HUES48 (cell line): ENCODE measurements at regions not wholly inside any gene's neighbourhood (a gene's known extent, or its start where the extent isn't known, plus 50 kb on each side); places are given as distances from the start of the nearest gene placed in this dataset.
"Not testable (repeated sequence)": the region's sequence is repeated elsewhere in the genome, so short reads cannot be mapped to it uniquely, and the experiment has no call there.

Experiments used
- H3K27ac ChIP-seq: one replicate; pipeline ENCODE4 v1.7.0; 2013; ENCODE audit warnings: low read depth, low read length, inconsistent platforms
- H3K27me3 ChIP-seq: 2 replicates; pipeline ENCODE4 v1.6.1; 2013; ENCODE audit warnings: mild to moderate bottlenecking, low read length; ENCODE audit not compliant: control insufficient read depth, insufficient read depth
- H3K36me3 ChIP-seq: 2 replicates; pipeline ENCODE4 v1.6.1; 2013; ENCODE audit warnings: low read length; ENCODE audit not compliant: control insufficient read depth, insufficient read depth
- H3K4me1 ChIP-seq: 2 replicates; pipeline ENCODE4 v1.6.1; 2013; ENCODE audit warnings: mild to moderate bottlenecking, low read length; ENCODE audit not compliant: control insufficient read depth, insufficient read depth
- H3K4me3 ChIP-seq: 2 replicates; pipeline ENCODE4 v1.5.1; 2013; ENCODE audit warnings: mild to moderate bottlenecking, low read depth, low read length
- H3K9ac ChIP-seq: 2 replicates; pipeline ENCODE4 v1.6.1; 2013; ENCODE audit warnings: mild to moderate bottlenecking, low read depth, low read length, moderate library complexity
- H3K9me3 ChIP-seq: 2 replicates; pipeline ENCODE4 v1.6.1; 2013; ENCODE audit warnings: low read length; ENCODE audit not compliant: control insufficient read depth, insufficient read depth

- no peak overlapping the region for H3K27ac ChIP-seq
- no peaks in the 10 kb centered on the region for H3K27me3 ChIP-seq
- no peaks in the 10 kb centered on the region for H3K9me3 ChIP-seq
- H3K4me3 ChIP-seq = no peak overlapping the region
- no peaks in the 10 kb centered on the region for H3K36me3 ChIP-seq
- H3K9ac ChIP-seq = no peak overlapping the region
- no peaks in the 10 kb centered on the region for H3K4me1 ChIP-seq
Observed at GRCh38 chr4:137370206-137370633, 162.1 kb downstream of the PCDH18 start.

DNA sequence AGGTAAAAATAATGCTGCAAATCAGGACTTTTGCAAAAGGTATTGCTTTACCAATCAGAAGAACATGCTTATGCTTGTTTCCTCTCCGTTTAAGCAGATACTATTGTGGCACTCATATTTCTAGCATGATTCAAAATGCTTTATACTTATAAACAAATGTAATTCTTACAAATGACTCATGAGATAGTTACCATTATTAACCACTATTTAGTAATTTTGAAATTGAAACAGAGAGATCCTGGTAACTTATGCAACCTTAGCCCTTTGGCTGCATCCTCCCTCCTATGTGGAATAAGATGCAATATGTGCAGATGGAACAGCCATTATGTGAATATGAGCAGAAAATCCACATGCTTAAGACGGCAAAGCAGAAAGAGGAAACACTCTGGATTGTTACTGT lies 164.7 kb downstream of the PCDH18 start:
- no peak overlapping the region for H3K4me3 ChIP-seq
- no peaks in the 10 kb centered on the region for H3K27me3 ChIP-seq
- H3K36me3 ChIP-seq = no peaks in the 10 kb centered on the region
- no peaks in the 10 kb centered on the region for H3K4me1 ChIP-seq
- no peaks in the 10 kb centered on the region for H3K9me3 ChIP-seq
- H3K9ac ChIP-seq = no peak overlapping the region
- no peak overlapping the region for H3K27ac ChIP-seq

- H3K36me3 ChIP-seq = no peaks in the 10 kb centered on the region
- H3K4me1 ChIP-seq = no peaks in the 10 kb centered on the region
- no peaks in the 10 kb centered on the region for H3K9me3 ChIP-seq
- H3K27me3 ChIP-seq = no peaks in the 10 kb centered on the region
- no peak overlapping the region for H3K4me3 ChIP-seq
- H3K27ac ChIP-seq = no peak overlapping the region
- H3K9ac ChIP-seq = no peak overlapping the region
Observed at GRCh38 chr4:137363496-137363895, 168.8 kb downstream of the PCDH18 start.

GRCh38 chr4:137361756-137362470 lies 170.4 kb downstream of the PCDH18 start:
- H3K4me1 ChIP-seq = no peaks in the 10 kb centered on the region
- H3K36me3 ChIP-seq = no peaks in the 10 kb centered on the region
- no peak overlapping the region for H3K4me3 ChIP-seq
- no peak overlapping the region for H3K27ac ChIP-seq
- H3K9ac ChIP-seq = no peak overlapping the region
- no peaks in the 10 kb centered on the region for H3K9me3 ChIP-seq
- no peaks in the 10 kb centered on the region for H3K27me3 ChIP-seq

DNA sequence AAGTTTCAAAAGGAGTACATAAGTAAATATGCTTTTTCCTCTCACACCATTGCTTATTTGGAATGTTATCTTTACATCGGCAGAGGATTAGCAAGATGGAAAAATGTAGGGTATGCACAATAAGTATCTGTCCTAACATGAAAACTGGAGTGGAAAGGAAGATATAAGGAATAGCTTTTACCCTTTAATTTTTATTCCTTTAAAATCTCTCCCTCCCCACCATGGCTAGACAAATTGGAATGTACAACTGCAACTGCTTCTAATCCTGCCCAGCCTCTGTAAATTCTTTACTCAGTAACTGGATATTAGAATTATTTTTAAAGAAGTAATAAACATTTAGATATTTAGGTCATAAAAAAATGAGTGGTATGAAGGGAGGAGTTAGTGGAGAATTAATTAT lies 171.5 kb downstream of the PCDH18 start:
- no peaks in the 10 kb centered on the region for H3K9me3 ChIP-seq
- no peaks in the 10 kb centered on the region for H3K27me3 ChIP-seq
- no peak overlapping the region for H3K9ac ChIP-seq
- no peak overlapping the region for H3K4me3 ChIP-seq
- H3K4me1 ChIP-seq = no peaks in the 10 kb centered on the region
- no peaks in the 10 kb centered on the region for H3K36me3 ChIP-seq
- H3K27ac ChIP-seq = no peak overlapping the region

GRCh38 chr4:137359691-137360315 lies 172.5 kb downstream of the PCDH18 start:
- H3K4me1 ChIP-seq = no peaks in the 10 kb centered on the region
- H3K9ac ChIP-seq = no peak overlapping the region
- H3K27ac ChIP-seq = no peak overlapping the region
- no peaks in the 10 kb centered on the region for H3K9me3 ChIP-seq
- no peaks in the 10 kb centered on the region for H3K36me3 ChIP-seq
- no peaks in the 10 kb centered on the region for H3K27me3 ChIP-seq
- H3K4me3 ChIP-seq = no peak overlapping the region

- H3K4me3 ChIP-seq, H3K9ac ChIP-seq, H3K4me1 ChIP-seq, H3K36me3 ChIP-seq, H3K27me3 ChIP-seq, H3K27ac ChIP-seq, H3K9me3 ChIP-seq: not testable (repeated sequence)
Observed at GRCh38 chr4:137354562-137354961, 177.7 kb downstream of the PCDH18 start.

DNA sequence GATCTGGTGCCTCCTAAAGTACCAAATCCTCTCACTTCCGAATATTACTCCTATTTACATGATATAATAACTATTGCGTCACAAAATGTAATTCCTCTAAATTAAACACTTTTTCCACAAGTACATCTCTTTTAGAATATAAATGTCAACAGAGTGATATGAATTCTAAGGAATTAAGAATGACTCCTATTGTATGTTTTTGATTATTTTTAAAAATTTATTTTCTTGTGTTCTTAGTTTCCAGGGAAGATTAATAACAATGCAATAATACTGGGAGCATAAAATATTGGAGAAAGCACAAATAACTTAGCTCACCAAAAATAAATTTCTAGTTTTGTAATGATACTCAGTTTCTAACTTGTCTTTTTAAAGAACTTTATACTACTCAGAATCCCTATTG lies 184.9 kb downstream of the PCDH18 start:
- H3K36me3 ChIP-seq = no peaks in the 10 kb centered on the region
- H3K27me3 ChIP-seq = no peaks in the 10 kb centered on the region
- no peak overlapping the region for H3K27ac ChIP-seq
- H3K4me1 ChIP-seq = no peaks in the 10 kb centered on the region
- H3K9ac ChIP-seq = no peak overlapping the region
- H3K4me3 ChIP-seq = no peak overlapping the region
- no peaks in the 10 kb centered on the region for H3K9me3 ChIP-seq

DNA sequence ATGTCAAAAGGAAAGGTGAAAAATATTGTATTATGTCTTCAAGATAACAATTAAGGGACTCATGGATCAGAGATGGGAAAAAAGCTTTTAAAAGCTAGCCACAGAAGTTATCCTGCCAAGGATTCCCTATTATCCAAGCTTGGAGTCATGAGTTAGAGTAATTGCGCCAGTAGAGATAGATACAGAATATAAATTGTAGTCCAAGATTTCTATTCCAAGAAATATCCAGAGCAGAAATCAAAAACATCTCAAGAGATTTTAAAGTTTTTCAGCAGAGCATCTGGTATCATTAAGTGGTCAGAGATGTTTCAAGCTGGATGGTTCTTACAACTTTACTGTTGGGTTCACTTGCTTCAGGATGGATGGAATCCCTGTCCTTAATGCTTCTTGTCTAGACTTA lies 186.7 kb downstream of the PCDH18 start:
- H3K4me3 ChIP-seq = no peak overlapping the region

DNA sequence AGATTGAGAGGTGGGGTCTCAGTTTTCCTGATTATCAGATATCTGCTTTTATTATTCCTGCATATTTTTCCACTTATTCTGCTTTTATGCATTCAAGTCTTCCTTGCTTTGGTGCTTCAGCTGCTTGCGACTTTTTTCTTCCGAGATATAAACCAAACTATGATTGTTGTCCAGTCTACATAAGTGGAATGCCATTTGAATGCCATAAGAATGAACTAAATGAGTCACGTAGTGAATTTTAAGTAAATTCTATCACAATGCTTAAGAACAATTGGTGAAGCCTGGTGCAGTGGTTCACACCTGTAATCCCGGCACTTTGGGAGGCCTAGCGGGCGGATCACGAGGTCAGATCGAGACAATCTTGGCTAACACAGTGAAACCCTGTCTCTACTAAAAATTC lies 189.1 kb downstream of the PCDH18 start:
- Histone ChIP-seq H3K4me3 (no peak overlapping the region), H3K27ac (no peak overlapping the region), H3K9ac (no peak overlapping the region), H3K4me1 (no peaks in the 10 kb centered on the region), H3K27me3 (no peaks in the 10 kb centered on the region), H3K9me3 (no peaks in the 10 kb centered on the region), H3K36me3 (no peaks in the 10 kb centered on the region)

More for the DNA sequence above, 186.7 kb downstream of the PCDH18 start:
- H3K9me3 ChIP-seq = no peaks in the 10 kb centered on the region
- H3K27me3 ChIP-seq = no peaks in the 10 kb centered on the region
- H3K36me3 ChIP-seq = no peaks in the 10 kb centered on the region
- H3K9ac ChIP-seq = no peak overlapping the region
- no peaks in the 10 kb centered on the region for H3K4me1 ChIP-seq
- H3K27ac ChIP-seq = no peak overlapping the region

DNA sequence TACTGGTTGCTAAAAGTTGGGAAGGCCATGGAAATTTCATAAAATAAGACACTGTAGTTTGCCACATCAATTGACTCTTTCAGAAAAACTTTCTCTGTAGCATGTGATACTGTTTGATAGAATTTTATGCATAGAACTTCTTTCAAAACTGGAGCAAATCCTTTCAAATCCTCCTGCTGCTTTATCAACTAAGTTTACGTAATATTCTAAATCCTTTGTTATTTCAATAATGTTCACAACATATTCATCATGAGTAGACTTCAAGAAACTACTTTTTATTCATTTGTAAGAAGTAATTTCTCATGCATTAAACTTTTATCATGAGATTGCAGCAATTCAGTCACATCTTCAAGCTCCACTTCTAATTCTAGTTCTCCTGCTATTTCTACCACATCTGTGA lies 199.3 kb downstream of the PCDH18 start:
- Histone ChIP-seq H3K36me3 (no peaks in the 10 kb centered on the region), H3K27ac (no peak overlapping the region), H3K9ac (no peak overlapping the region)

More for the DNA sequence above, 199.3 kb downstream of the PCDH18 start:
- Histone ChIP-seq H3K27me3 (no peaks in the 10 kb centered on the region), H3K4me3 (no peak overlapping the region), H3K4me1 (no peaks in the 10 kb centered on the region), H3K9me3 (peaks cover 2% of the 10 kb centered on the region; the same call in 1 of the 2 replicates)
